ENCODE measurements at regions not wholly inside any gene's neighbourhood (a gene's known extent, or its start where the extent isn't known, plus 50 kb on each side); places are given as distances from the start of the nearest gene placed in this dataset.

- no peak for TF ChIP-seq CTCF (IDR thresholded peaks at IDR 0.05)
- no peak for TF ChIP-seq ZFX (IDR thresholded peaks at IDR 0.05; ENCODE audit: borderline replicate concordance)
These were observed 443.4 kb upstream of the TRPC7 start for GRCh38 chr5:136808756-136809155.

Measured in 22Rv1 (cell line).